HG03354 (cell line): ENCODE measurements at regions not wholly inside any gene's neighbourhood (a gene's known extent, or its start where the extent isn't known, plus 50 kb on each side); places are given as distances from the start of the nearest gene placed in this dataset.

ENCODE experiments used
- ATAC-seq: cut with Tn5 transposase; IDR thresholded peaks from one replicate; pipeline ENCODE4 v1.9.1; 2021; ENCODE audit warnings: mild to moderate bottlenecking; ENCODE audit not compliant: unreplicated experiment, poor library complexity, severe bottlenecking

DNA sequence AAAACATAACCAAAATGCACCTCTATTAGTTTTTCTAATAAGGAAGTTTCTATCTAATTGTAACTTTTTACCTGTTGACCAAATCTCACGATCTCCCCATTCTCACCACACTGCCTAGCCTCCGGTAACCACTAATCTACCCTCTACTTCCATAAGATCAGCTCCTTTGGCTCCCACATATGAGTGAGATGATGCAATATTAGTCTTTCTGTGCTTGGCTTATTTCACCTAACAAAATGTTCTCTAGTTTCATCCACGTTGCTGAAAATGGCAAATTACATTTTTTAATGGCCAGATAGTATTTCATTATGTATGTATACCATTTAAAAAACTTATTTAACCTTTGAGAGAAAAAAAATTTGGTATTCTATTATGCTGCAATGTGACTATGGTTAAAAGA lies 379.0 kb upstream of the NXPH2 start:
- ATAC-seq, result no peak

DNA sequence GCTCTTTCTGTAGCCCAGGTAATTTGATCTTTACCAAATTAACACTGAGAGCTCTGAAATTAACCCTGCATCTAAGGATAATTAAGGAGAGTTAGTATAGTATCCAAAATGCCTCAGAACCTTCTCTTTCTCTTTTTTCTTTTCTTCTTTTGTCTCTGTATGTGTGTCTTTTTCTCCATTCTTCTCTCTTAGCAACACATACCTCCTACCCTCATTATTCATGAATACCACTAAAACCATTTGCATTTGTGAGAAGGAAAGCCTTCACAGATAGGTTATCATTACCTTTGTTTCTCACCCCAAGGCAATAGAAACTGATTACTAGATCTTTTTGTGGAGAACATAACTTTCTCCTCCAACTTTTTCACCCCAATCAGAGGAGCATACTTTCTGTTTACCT lies 376.5 kb upstream of the NXPH2 start:
- ATAC-seq, result no peak

DNA sequence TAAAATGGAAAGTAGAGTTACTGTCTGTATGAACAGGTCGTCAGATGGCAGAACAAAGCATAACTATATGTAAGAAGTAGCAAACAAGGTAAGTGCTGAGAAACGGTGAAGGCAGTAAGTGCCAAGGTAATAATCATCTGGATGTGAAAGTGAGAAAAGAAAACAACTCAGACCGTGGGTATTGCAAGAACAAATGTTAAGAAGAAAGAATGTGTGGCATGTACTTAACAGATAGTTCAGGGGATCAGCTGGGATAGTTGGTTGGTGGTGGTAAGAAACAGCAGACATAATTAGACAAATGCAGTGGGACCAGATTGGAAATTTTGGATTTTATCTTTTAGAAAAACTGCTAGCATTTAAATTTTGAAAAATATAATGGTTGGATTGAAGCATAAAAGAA lies 375.8 kb upstream of the NXPH2 start:
- no peak for ATAC-seq

DNA sequence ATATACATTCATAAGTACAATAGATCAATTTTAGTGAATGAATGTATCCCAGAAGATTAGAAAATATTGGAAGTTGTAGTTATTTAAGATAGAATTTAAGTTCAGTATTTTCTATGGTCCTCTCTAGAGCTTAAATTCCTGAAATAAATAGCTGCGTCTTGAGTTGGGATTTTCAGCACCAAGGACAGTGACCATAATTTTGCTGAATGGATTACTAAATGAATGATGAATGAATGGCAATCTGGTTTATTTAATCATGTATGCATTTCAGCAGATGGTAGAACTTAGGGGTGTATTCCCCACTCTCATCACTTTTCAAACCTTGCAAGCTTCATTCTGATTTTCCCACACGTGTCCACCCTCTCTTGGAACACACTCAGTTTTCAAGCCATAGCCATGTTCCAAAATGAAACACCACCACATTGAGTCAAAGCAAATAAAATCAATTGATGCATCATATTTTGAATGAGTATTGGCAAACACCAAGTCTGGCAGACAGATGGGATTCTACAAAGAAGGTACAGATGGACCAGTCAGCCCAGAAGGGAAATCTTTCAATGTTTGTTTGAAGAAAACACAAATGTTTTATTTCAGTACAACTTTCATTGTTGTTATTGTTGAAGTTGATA lies 362.2 kb upstream of the NXPH2 start:
- ATAC-seq, result no peak

DNA sequence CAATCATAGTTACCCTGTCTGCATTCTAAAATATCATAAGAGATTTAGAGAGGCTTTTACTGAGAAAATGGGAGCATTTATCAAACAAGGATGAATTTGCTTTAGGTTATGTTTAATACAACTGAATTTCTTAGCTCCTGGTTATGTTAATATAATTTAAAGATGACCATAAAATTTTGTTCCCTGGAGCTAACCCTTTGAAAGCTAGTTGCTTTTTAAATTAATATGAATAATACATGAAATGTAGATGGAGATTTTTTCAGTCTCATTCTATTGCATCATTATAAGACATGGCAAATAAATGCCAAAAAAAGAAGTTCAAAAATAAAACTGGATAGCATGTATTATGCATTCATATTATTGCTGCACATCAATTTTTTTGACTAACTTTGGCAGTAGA lies 344.1 kb upstream of the NXPH2 start:
- ATAC-seq, result no peak

- no peak for ATAC-seq
These were observed 343.6 kb upstream of the NXPH2 start for GRCh38 chr2:139123795-139124194.

DNA sequence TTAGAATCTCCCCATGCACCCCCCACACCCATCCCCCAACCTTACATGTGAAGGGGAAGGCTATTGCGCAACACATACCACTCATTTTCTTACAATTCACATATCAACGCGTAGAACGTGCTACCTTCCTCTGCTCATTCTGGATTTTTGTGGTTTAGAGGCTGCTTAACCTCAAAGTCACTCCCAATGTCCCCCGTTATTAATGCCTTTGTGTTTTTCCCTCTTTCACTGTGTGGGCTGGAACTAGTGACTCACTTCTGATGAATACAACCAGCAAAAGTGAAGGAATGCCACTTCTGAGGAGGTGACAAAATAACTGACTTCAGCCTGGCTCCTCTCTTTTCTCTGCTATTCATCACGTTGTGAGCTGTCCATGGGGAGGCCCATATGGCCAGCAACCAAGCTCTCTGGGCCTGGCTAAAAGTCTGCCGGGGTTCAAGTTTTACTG lies 342.5 kb upstream of the NXPH2 start:
- no peak for ATAC-seq

GRCh38 chr2:139099721-139100120 lies 319.5 kb upstream of the NXPH2 start:
- ATAC-seq, result no peak

DNA sequence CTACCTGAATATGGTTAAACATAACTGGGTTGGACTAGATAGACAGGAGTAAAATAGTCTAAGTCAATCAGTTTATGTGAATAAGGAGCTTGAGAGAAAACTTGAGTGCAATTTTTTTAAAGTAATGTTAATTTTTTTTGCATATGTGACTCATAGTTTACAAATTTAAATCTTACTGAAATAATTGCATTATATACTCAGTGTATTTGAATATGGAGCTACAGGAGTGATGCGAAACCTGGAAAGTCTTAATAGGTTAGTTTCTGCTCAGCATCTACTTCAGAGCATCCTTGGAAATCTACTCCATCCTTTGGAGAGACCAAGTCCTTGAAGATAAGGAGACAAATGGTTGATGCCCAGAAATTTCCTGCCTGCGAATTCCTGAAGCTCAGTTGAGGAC lies 318.8 kb upstream of the NXPH2 start:
- ATAC-seq, result no peak

- ATAC-seq, result no peak
These were observed 302.9 kb upstream of the NXPH2 start for GRCh38 chr2:139083121-139083520.

- no peak for ATAC-seq
These were observed 300.1 kb upstream of the NXPH2 start for GRCh38 chr2:139080244-139080643.

DNA sequence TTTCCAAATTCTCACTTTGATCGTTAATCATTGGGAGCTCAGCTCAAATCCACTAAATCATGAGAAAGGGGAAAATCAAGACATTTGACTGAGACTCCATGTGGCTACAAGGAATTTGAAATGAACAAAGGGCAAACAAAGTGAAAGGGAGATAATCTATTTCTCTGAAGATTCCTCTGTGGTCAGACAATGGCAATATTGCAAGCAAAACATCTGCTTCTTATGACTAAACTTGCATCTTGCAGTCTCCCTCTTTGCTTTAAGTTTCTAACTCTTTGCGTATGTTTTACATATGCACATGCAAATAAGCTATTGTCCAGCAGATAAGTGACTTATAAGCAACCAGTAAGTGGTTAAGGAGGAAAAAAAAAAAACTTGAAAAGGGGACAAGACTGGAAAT lies 299.1 kb upstream of the NXPH2 start:
- ATAC-seq, result no peak

GRCh38 chr2:139078376-139078775 lies 298.2 kb upstream of the NXPH2 start:
- ATAC-seq, result no peak

GRCh38 chr2:139077099-139077737 lies 297.0 kb upstream of the NXPH2 start:
- ATAC-seq, result no peak

- no peak for ATAC-seq
These were observed 287.7 kb upstream of the NXPH2 start for GRCh38 chr2:139067874-139068273.

DNA sequence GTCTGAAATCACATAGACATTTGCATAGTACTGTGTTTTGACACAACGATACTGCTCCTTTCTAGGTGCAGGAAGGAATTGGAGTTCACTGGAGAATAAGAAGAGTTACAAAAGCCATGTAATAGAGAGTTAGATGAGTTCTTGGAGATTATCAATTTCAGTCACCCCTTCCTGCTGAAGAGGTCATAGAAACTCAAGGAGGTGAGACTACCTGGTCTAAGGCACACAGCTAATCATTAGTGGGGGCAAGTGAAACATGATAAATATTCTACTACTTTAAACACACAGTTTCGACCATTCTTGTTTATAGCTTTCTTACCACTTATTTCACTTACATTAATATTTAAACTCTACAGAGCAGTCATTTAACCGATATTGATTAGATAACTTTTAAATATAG lies 286.9 kb upstream of the NXPH2 start:
- no peak for ATAC-seq

- no peak for ATAC-seq
These were observed 284.0 kb upstream of the NXPH2 start for GRCh38 chr2:139064159-139064558.

- no peak for ATAC-seq
These were observed 279.4 kb upstream of the NXPH2 start for GRCh38 chr2:139059617-139060016.

- no peak for ATAC-seq
These were observed 275.0 kb upstream of the NXPH2 start for GRCh38 chr2:139055202-139055601.

GRCh38 chr2:139048017-139048416 lies 267.8 kb upstream of the NXPH2 start:
- no peak for ATAC-seq

DNA sequence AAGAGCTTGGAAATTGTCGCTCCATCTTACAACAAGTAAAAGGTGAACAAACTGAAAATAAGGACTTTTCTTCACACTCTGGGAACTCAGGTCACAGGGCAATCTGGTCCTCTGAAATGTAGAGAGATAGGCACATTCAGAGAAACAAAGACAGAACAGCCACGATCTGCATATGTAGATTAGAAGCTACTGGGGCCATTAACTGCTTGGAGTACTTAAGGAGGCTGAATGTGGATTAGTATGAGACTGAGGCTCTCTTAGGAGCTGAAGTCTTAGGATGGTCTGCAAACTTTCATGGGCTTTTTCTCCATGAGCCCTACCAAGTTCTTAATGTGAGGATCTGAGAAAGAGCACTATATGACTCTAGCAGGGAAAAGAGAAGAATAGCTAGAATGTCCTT lies 265.3 kb upstream of the NXPH2 start:
- no peak for ATAC-seq

GRCh38 chr2:139034064-139034463 lies 253.9 kb upstream of the NXPH2 start:
- ATAC-seq, result no peak
